AG10803 (cell line): ENCODE measurements at regions not wholly inside any gene's neighbourhood (a gene's known extent, or its start where the extent isn't known, plus 50 kb on each side); places are given as distances from the start of the nearest gene placed in this dataset.
A peak's percentile ranks its signal among the peaks of the same experiment; 100 is the strongest.

Experiments
- DNase-seq: peaks from one replicate; pipeline ENCODE4 v3.0.0; 2010; ENCODE audit warnings: low read depth
- H3K4me3 ChIP-seq: 2 replicates; pipeline ENCODE4 v1.5.1; 2011; ENCODE audit warnings: mild to moderate bottlenecking, low read length, control low read depth
- CTCF ChIP-seq: conservative IDR thresholded peaks from 2 replicates; pipeline ENCODE4 v1.5.1; 2011; ENCODE audit warnings: mild to moderate bottlenecking, low read length, control low read depth, inconsistent platforms

DNA sequence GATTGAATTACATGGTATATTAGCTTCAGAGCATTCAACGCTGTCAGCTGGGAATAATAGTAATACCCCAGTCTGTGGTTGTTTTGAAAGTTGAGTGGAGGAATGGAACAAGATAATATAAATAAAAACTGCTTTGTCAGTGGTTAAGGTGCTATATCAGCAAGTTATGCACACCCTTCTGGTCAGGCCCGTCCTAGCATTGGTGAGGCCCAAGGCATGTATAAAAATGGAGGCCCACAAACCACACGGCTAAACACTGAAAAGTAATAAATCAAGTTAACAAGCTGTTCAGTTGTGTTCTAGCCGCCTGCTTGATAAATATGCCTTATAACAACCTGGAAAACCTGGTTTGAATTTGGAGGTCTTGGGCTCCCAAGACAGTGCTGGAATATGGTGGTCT, 77.4 kb downstream of the PSMG1 start:
- DNase-seq = no peak
- no peak for TF ChIP-seq CTCF

DNA sequence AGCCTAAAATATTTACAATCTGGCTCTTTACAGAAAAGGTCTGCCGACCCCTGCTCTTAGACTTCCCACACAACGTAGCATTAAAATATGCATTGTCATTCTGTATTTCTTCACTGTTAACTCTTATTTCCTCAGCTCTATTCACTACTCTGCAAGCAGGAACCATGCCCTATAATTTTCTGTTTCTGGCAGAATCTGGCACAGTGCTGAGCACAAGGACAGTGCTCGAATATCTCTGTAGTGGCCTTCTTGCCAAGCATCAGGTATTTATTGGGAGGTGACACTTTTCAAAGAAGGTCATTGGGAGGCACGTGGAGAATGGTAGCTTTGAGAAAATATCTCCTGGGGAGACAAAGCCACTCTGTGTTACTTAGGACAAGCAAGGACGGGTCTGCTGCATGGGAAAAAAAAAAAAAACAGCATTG, 77.9 kb downstream of the PSMG1 start:
- no peak for DNase-seq
- no peak for TF ChIP-seq CTCF
- no peak overlapping the region for H3K4me3 ChIP-seq

More for the DNA sequence above, 77.4 kb downstream of the PSMG1 start:
- H3K4me3 ChIP-seq = no peak overlapping the region

DNA sequence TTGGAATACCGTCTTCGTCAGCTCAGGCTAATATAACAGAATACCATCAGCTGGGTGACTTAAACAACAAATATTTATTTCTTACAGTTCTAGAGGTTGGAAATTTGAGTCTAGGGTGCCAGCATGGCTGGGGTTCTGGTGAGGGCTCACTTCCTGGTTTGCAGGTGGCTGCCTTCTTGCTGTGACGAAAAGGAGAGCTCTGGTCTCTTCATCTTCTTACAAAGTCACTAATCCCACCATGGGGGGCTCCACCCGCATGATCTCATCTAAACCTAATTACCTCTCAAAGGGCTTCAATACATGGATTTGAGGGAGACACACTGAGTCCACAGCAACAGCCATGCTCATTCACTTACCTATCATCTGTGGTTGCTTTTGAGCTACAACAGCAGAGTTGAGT, 78.3 kb downstream of the PSMG1 start:
- no peak overlapping the region for H3K4me3 ChIP-seq
- DNase-seq = no peak
- no peak for TF ChIP-seq CTCF

DNA sequence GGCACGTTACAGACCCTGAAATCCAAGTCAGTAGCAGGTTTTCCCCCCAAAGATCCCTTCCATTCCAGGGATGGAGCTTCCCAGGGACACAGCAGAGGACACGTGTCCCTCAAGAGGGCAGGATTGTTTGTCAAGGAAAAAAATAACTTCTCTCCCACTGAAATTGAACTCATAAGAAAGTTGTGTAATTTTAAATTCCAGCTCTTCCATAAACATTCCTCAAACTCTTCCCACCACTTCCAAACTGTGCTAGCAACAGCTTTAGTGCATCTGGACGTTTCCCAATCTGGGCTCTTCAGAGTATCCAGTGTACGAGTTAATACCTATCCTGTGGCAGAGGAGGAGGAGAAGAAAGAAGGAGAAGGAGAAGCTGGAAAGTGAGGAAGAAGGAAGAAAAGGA, 79.6 kb downstream of the PSMG1 start:
- H3K4me3 ChIP-seq = no peak overlapping the region
- DNase-seq = peak; percentile 92
- TF ChIP-seq CTCF = 0 out of 2 replicates have a peak, but pooled peaks have one; percentile 19

DNA sequence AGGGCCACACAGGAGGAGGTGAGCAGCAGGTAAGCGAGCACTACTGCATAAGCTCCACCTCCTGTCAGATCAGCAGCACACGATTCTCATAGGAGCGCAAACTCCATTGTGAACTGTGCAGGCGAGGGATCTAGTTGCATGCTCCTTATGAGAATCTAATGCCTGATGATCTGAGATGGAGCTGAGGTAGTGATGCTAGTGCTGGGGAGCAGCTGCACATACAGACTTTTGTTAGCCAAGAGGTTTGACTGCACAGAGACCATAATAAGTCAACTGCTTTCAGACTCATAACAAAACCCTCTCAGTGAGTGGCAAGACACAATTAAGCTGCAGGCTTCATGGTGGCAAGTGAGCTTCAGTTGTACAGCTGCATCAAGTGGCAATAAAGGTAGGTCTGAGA, 83.4 kb downstream of the PSMG1 start:
- no peak overlapping the region for H3K4me3 ChIP-seq
- DNase-seq = no peak
- no peak for TF ChIP-seq CTCF

GRCh38 chr21:39098696-39099200, 84.5 kb downstream of the PSMG1 start:
- TF ChIP-seq CTCF = no peak
- no peak for DNase-seq
- H3K4me3 ChIP-seq = no peak overlapping the region

DNA sequence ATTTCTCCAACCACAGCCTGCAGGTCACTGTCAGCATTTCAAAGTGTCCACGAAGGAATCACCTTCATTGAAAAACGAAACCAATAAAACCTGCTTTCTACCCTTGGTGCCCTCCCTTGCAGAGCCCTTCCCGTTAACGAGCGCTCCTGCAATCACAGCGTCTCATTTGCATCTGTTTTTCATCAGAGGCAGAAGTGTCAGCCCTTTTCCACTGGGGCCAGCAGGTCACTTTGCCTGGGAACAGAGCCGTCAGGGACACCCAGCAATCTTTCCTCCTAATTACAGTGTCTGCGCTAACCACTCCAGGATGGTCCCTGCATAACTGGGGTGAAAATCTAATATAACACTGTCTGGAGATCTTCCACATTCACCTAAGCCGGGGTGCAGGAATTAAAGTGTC, 85.3 kb downstream of the PSMG1 start:
- DNase-seq = no peak
- TF ChIP-seq CTCF = no peak
- H3K4me3 ChIP-seq = no peak overlapping the region
